ENCODE measurements at regions not wholly inside any gene's neighbourhood (a gene's known extent, or its start where the extent isn't known, plus 50 kb on each side); places are given as distances from the start of the nearest gene placed in this dataset.

GRCh38 chr14:22492622-22493542 is 96.1 kb downstream of the DAD1 start:
- TF ChIP-seq, protein P1, sequence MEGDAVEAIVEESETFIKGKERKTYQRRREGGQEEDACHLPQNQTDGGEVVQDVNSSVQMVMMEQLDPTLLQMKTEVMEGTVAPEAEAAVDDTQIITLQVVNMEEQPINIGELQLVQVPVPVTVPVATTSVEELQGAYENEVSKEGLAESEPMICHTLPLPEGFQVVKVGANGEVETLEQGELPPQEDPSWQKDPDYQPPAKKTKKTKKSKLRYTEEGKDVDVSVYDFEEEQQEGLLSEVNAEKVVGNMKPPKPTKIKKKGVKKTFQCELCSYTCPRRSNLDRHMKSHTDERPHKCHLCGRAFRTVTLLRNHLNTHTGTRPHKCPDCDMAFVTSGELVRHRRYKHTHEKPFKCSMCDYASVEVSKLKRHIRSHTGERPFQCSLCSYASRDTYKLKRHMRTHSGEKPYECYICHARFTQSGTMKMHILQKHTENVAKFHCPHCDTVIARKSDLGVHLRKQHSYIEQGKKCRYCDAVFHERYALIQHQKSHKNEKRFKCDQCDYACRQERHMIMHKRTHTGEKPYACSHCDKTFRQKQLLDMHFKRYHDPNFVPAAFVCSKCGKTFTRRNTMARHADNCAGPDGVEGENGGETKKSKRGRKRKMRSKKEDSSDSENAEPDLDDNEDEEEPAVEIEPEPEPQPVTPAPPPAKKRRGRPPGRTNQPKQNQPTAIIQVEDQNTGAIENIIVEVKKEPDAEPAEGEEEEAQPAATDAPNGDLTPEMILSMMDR (conservative IDR thresholded peaks at IDR 0.05): no peak
- no peak for TF ChIP-seq ZFX (IDR thresholded peaks at IDR 0.05)

Measured in C4-2B (cell line).